22Rv1 (cell line): ENCODE measurements at regions not wholly inside any gene's neighbourhood (a gene's known extent, or its start where the extent isn't known, plus 50 kb on each side); places are given as distances from the start of the nearest gene placed in this dataset.
"Not testable (repeated sequence)": the region's sequence is repeated elsewhere in the genome, so short reads cannot be mapped to it uniquely, and the experiment has no call there.

ENCODE experiments used
- ZFX ChIP-seq: fragments of 450-650 bp; IDR thresholded peaks from 2 replicates; pipeline ENCODE4 v1.6.1; 2017; ENCODE audit warnings: antibody characterized with exemption, borderline replicate concordance
- TF ChIP-seq, protein P1 (sequence below): fragments of 450-650 bp; IDR thresholded peaks from 2 replicates; pipeline ENCODE4 v1.5.1; 2017; ENCODE audit warnings: mild to moderate bottlenecking

DNA sequence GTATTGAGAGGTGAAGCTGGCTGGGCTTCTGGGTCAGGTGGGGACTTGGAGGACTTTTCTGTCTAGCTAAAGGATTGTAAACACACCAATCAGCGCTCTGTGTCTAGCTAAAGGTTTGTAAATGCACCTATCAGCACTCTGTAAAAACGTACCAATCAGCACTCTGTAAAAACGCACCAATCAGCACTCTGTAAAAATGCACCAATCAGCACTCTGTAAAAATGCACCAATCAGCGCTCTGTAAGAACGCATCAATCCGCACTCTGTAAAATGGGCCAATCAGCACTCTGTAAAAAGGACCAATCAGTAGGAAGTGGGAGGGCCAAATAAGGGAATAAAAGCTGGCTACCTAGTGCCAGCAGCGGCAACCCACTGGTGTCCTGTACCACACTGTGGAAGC lies 56.1 kb upstream of the ALG10 start:
- TF ChIP-seq, protein P1, sequence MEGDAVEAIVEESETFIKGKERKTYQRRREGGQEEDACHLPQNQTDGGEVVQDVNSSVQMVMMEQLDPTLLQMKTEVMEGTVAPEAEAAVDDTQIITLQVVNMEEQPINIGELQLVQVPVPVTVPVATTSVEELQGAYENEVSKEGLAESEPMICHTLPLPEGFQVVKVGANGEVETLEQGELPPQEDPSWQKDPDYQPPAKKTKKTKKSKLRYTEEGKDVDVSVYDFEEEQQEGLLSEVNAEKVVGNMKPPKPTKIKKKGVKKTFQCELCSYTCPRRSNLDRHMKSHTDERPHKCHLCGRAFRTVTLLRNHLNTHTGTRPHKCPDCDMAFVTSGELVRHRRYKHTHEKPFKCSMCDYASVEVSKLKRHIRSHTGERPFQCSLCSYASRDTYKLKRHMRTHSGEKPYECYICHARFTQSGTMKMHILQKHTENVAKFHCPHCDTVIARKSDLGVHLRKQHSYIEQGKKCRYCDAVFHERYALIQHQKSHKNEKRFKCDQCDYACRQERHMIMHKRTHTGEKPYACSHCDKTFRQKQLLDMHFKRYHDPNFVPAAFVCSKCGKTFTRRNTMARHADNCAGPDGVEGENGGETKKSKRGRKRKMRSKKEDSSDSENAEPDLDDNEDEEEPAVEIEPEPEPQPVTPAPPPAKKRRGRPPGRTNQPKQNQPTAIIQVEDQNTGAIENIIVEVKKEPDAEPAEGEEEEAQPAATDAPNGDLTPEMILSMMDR: not testable (repeated sequence)
- TF ChIP-seq ZFX: not testable (repeated sequence)
